ENCODE measurements at regions not wholly inside any gene's neighbourhood (a gene's known extent, or its start where the extent isn't known, plus 50 kb on each side); places are given as distances from the start of the nearest gene placed in this dataset.

GRCh38 chr5:89878140-89879132 is 531.1 kb downstream of the CETN3 start:
- TF ChIP-seq POLR2A (IDR thresholded peaks at IDR 0.05; ENCODE audit: control extremely low read depth in 1 of 2, low read depth in 2 of 2, low read length in 2 of 2), result no peak
- no peak for TF ChIP-seq FOSL1 (IDR thresholded peaks at IDR 0.05; ENCODE audit: insufficient read depth, low read depth, low read length)
- TF ChIP-seq RAD21 (IDR thresholded peaks at IDR 0.05 in 1 of 2, conservative IDR thresholded peaks at IDR 0.05 in 1 of 2; ENCODE audit: low read depth in 2 of 2, low read length in 2 of 2), result no peak
- no peak for TF ChIP-seq EP300 (IDR thresholded peaks at IDR 0.05; ENCODE audit: borderline replicate concordance in 1 of 2, low read depth in 2 of 2, low read length in 2 of 2)
- TF ChIP-seq EZH2 (IDR thresholded peaks at IDR 0.05; ENCODE audit: low read depth, low read length, severe bottlenecking), result no peak
- TF ChIP-seq CTBP2 (IDR thresholded peaks at IDR 0.05; ENCODE audit: borderline replicate concordance, insufficient read depth, insufficient read length, low read length), result no peak
- TF ChIP-seq CTCF (IDR thresholded peaks at IDR 0.05; ENCODE audit: control extremely low read depth in 1 of 3, insufficient read depth in 1 of 3, low read depth in 1 of 3, low read length in 3 of 3), result no peak
- TF ChIP-seq POLR2AphosphoS5 (IDR thresholded peaks at IDR 0.05; ENCODE audit: low read depth, low read length), result no peak
- no peak for TF ChIP-seq EGR1 (IDR thresholded peaks at IDR 0.05; ENCODE audit: borderline replicate concordance, low read depth, low read length)
- TF ChIP-seq BCL11A (IDR thresholded peaks at IDR 0.05; ENCODE audit: low read depth in 2 of 2, low read length in 2 of 2), result no peak
- TF ChIP-seq SP2 (IDR thresholded peaks at IDR 0.05; ENCODE audit: low read length), result no peak
- no peak for TF ChIP-seq SP1 (IDR thresholded peaks at IDR 0.05; ENCODE audit: low read depth, low read length)
- no peak for TF ChIP-seq ZNF274 (IDR thresholded peaks at IDR 0.05; ENCODE audit: borderline replicate concordance, extremely low read depth, low read length)
- no peak for TF ChIP-seq CHD2 (IDR thresholded peaks at IDR 0.05; ENCODE audit: low read length)
